Right cardiac atrium (tissue), 5 donors: ENCODE measurements at regions not wholly inside any gene's neighbourhood (a gene's known extent, or its start where the extent isn't known, plus 50 kb on each side); places are given as distances from the start of the nearest gene placed in this dataset.

ENCODE experiments used
- ATAC-seq, 2 donors: fragments of 200-7000 bp; cut with Tn5 transposase; one replicate each; pipeline versions ENCODE4 v1.8.0 to v1.9.1; 2020; ENCODE audit warnings: moderate library complexity in 2 of 2, mild to moderate bottlenecking in 1 of 2
- DNase-seq, 3 donors: peaks; one replicate each; pipeline ENCODE4 v3.0.0-alpha.2; 2020
- H3K27ac ChIP-seq: one replicate; pipeline ENCODE4 v1.5.1; 2013; ENCODE audit warnings: mild to moderate bottlenecking, low read length, control low read depth, moderate library complexity
- H3K27me3 ChIP-seq: one replicate; pipeline ENCODE4 v1.6.1; 2013; ENCODE audit not compliant: control insufficient read depth, insufficient read depth
- H3K4me1 ChIP-seq: one replicate; pipeline ENCODE4 v1.6.1; 2013; ENCODE audit warnings: low read length; ENCODE audit not compliant: control insufficient read depth, insufficient read depth
- H3K4me3 ChIP-seq: one replicate; pipeline ENCODE4 v1.5.1; 2013; ENCODE audit warnings: low read length, control low read depth
- H3K9me3 ChIP-seq: one replicate; pipeline ENCODE4 v1.6.1; 2013; ENCODE audit warnings: low read length; ENCODE audit not compliant: control insufficient read depth
- WGBS: extraction: QIAGEN DNeasy Blood & Tissue Kit; methylation state at CpG from one replicate; pipeline ENCODE4 v1.1.7; 2013; 5-methylcytosine and 5-hydroxymethylcytosine counted together
- intact Hi-C, 4 donors: fragments of 100-400 bp; cut with DNase I; formaldehyde crosslinking; loops; one replicate each; pipeline versions ENCODE4 v1.11.0 to v1.14.0; 2022 to 2023
- donor health status: healthy with polysubstance abuse.
- donor health status: DM: no; HTN: yes; CAD: no.
- donor health status: DM: no; HTN: no; CAD: no.
- donor health status: DM: no; HTN: yes; CAD: no; lungs with severe emphysema.
- donor health status: DM: yes; HTN: yes; CAD: no.

GRCh38 chr5:3186736-3187405, 408.8 kb upstream of the IRX1 start:
- Histone ChIP-seq H3K4me1 (no peaks in the 10 kb centered on the region), H3K9me3 (peaks cover 3% of the 10 kb centered on the region), H3K27me3 (no peaks in the 10 kb centered on the region), H3K4me3 (no peak overlapping the region), H3K27ac (no peak overlapping the region)
- intact Hi-C loops: no loop called here
- 45% methylated on average over 12 of the region's 12 CpGs for WGBS
- DNase-seq: no peak
- ATAC-seq: no peak

DNA sequence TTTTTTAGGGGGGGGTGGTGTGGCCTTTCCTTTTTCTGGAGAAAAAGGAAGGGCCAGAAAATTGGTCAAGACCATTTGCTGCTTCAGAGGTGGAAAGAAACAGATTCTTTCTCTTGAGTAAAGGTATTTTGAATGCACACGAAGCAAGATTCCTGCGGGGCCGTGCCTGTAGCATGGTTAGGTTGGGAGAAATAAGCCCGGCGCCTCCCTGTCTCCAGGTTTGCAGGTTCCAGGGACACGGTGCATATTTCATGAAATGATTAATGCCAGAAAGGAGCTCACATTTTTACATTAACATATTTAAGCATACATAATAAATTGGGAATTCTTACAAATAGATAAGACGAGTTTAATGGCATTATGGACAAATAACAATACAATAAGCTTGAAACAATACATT, 409.5 kb upstream of the IRX1 start:
- Histone ChIP-seq H3K4me1 (no peaks in the 10 kb centered on the region), H3K4me3 (no peak overlapping the region), H3K9me3 (peaks cover 3% of the 10 kb centered on the region), H3K27ac (no peak overlapping the region), H3K27me3 (no peaks in the 10 kb centered on the region)
- 66% methylated on average over 7 of the region's 7 CpGs for WGBS
- ATAC-seq: no peak
- no peak for DNase-seq
- intact Hi-C loops: no loop called here

DNA sequence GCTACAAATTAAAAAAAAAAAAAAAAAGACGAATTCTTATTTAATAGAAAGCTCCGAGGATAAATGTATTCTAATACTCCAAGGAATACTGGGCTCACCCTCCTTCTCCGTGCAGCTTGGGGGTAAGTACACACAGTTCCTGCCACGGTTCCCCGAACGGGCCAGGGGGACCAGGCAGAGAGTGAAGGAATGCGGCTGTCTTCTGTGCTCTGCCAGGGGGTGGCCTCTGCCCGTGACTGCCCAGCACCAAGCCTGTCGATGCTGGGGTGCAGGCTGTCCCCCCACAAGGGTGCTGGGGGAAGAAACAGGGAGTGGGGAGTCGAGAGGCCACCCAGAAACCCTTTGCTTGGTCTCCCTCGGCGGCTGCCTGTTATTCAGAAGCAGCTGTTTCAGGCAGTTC, 410.1 kb upstream of the IRX1 start:
- intact Hi-C loops: no loop called here
- Histone ChIP-seq H3K4me1 (no peaks in the 10 kb centered on the region), H3K27ac (no peak overlapping the region), H3K4me3 (no peak overlapping the region), H3K27me3 (no peaks in the 10 kb centered on the region), H3K9me3 (peaks cover 3% of the 10 kb centered on the region)
- ATAC-seq: no peak
- no peak for DNase-seq
- WGBS: 60% methylated on average over 12 of the region's 12 CpGs

DNA sequence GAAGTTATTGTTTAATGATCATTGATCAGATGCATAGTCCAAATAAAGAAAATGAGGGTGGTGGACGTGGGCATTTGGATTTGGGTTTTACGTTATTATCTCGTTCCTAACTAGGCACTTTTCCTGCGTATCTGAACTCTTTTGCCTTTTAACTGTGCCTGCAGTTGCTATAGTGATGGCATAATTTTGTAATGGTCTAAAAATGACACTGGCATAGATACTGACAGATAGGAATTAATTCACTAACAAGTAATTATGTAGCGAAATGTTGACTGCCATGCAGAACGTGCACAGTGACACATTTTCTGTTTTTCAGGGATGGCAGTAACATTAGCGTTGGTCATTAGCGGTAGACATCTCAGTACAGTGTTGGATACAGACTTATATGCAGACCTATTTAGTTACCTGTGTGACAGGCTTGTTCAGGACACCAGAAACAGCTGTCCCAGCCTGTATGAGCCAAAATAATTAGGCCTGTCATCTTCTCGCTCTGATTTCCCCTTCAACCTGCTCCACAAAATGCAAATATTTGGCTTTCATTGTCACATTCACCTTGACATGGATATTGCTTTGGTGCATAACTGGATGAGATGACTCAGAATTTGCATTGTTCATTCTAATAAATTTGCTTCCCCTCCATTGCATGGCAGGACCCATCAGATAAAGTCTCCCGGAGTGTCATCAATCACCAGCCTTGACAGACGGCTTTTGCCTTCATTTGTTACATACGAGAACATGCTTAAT, 413.3 kb upstream of the IRX1 start:
- ATAC-seq (no peak), DNase-seq (no peak)
- no peaks in the 10 kb centered on the region for H3K4me1 ChIP-seq
- no peaks in the 10 kb centered on the region for H3K27me3 ChIP-seq
- no peak overlapping the region for H3K4me3 ChIP-seq
- H3K27ac ChIP-seq: no peak overlapping the region
- H3K9me3 ChIP-seq: peaks cover 3% of the 10 kb centered on the region
- WGBS: 73% methylated on average over 12 of the region's 12 CpGs
- intact Hi-C loops: no loop called here

GRCh38 chr5:3181671-3182070, 414.0 kb upstream of the IRX1 start:
- no peak overlapping the region for H3K27ac ChIP-seq
- DNase-seq: no peak
- no peaks in the 10 kb centered on the region for H3K4me1 ChIP-seq
- H3K9me3 ChIP-seq: peaks cover 4% of the 10 kb centered on the region
- no peak overlapping the region for H3K4me3 ChIP-seq
- 45% methylated on average over 18 of the region's 18 CpGs for whole genome bisulfite sequencing
- no peak for ATAC-seq
- intact Hi-C loops: no loop called here
- no peaks in the 10 kb centered on the region for H3K27me3 ChIP-seq

DNA sequence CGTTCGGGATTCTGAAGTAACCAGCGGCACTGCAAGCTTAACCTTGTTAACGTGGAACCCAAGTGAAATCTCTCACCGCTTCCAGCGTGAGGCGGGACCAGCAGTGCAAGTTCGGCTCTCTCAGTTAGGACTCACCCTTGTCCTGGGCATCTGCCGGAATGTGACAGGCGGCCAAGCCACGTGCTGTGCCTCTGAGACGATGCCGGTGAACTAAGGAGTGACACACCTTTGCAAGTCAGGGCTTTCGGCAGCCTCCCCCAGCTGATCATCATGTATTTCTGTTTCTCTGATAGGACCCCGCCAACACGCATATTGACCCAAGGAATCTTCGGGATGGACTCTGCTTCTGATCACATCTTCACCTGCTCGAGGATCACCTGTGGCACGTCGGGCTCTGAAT, 415.0 kb upstream of the IRX1 start:
- no peak overlapping the region for H3K27ac ChIP-seq
- 82% methylated on average over 20 of the region's 20 CpGs for WGBS
- no peaks in the 10 kb centered on the region for H3K4me1 ChIP-seq
- intact Hi-C loops: no loop called here
- H3K27me3 ChIP-seq: no peaks in the 10 kb centered on the region
- ATAC-seq: no peak
- DNase-seq: no peak
- H3K4me3 ChIP-seq: no peak overlapping the region
- H3K9me3 ChIP-seq: peaks cover 5% of the 10 kb centered on the region

- Histone ChIP-seq H3K4me3 (no peak overlapping the region), H3K27me3 (no peaks in the 10 kb centered on the region), H3K9me3 (peaks cover 5% of the 10 kb centered on the region), H3K27ac (no peak overlapping the region), H3K4me1 (no peaks in the 10 kb centered on the region)
- ATAC-seq (no peak), DNase-seq (no peak)
- intact Hi-C loops: no loop called here
- 53% methylated on average over 5 of the region's 5 CpGs for WGBS
Observed at GRCh38 chr5:3179220-3179619, 416.4 kb upstream of the IRX1 start.

DNA sequence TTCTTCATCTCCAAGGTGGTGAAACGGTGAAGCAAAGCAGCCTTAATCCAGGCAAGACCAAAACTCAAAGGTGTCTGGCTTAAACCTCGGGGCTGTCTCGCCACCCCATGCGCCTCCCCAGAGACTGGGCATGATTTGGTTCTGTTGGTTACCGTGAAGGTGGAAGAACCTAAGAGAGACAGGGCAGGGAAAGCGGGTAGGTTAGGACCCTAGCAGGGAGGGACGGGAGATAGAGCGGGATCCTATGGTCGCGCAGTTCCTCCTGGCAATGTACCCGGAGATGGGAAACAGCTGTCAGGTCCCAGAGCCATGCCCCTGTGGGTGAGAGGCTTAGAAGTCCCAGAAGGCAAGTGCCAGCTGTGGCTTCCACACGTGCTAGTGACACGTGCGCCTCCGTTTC, 418.3 kb upstream of the IRX1 start:
- WGBS: 86% methylated on average over 15 of the region's 15 CpGs

DNA sequence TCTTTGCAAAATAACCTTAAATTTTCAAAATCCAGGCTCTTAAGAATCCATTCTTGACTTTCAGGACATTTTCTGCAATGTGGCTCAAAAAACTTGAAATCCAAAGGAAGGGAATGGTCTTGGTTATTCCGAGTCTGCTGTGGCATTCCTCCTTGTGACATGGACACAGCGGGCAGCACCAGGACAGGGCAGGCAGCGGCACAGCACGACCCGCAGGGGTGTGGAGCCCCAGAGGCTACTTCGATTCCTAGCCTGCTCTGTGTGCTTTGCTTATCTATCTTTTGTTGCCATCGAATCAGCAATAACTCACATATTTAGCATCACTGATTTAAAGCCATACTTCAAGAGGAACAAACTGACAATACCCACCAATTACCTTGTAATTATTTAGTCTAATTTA, 420.2 kb upstream of the IRX1 start:
- intact Hi-C loops: no loop called here
- Histone ChIP-seq H3K4me3 (no peak overlapping the region), H3K9me3 (peaks cover 2% of the 10 kb centered on the region), H3K27ac (no peak overlapping the region), H3K4me1 (no peaks in the 10 kb centered on the region), H3K27me3 (no peaks in the 10 kb centered on the region)
- ATAC-seq (no peak), DNase-seq (no peak)
- 79% methylated on average over 7 of the region's 7 CpGs for WGBS

More for the DNA sequence above, 418.3 kb upstream of the IRX1 start:
- DNase-seq (no peak), ATAC-seq (no peak)
- H3K27ac ChIP-seq: no peak overlapping the region
- no peak overlapping the region for H3K4me3 ChIP-seq
- H3K27me3 ChIP-seq: no peaks in the 10 kb centered on the region
- peaks cover 2% of the 10 kb centered on the region for H3K9me3 ChIP-seq
- H3K4me1 ChIP-seq: no peaks in the 10 kb centered on the region
- intact Hi-C loops: no loop called here

DNA sequence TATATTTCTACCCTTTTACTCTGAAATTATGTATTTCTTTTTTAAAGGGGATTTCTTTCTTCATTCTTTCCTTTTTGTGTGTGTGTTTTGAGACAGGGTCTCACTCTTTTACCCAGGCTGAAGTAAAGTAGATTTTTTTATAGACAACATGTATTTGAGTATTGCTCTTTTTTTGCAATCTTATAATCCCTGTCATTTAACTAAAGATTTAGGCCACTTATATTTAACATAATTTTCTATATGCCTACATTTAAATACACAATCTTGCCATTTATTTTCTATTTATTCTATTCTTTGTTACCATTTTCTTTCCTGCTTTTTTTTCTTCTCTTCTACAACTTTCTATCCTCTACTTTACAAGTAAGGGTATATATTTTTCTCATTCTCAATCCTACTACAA, 416.0 kb upstream of the IRX2 start:
- H3K9me3 ChIP-seq: peaks cover 3% of the 10 kb centered on the region
- ATAC-seq: no peak

GRCh38 chr5:3163626-3164025, 412.1 kb upstream of the IRX2 start:
- Histone ChIP-seq H3K27ac (no peak overlapping the region), H3K4me3 (no peak overlapping the region), H3K27me3 (no peaks in the 10 kb centered on the region), H3K4me1 (no peaks in the 10 kb centered on the region), H3K9me3 (peaks cover 3% of the 10 kb centered on the region)
- WGBS: 77% methylated on average over 6 of the region's 6 CpGs
- ATAC-seq: no peak
- DNase-seq: no peak
- intact Hi-C loops: no loop called here

More for the DNA sequence above, 416.0 kb upstream of the IRX2 start:
- Histone ChIP-seq H3K4me1 (no peaks in the 10 kb centered on the region), H3K27ac (no peak overlapping the region), H3K27me3 (no peaks in the 10 kb centered on the region), H3K4me3 (no peak overlapping the region)
- no peak for DNase-seq
- intact Hi-C loops: no loop called here
